K562 (cell line): ENCODE measurements at regions not wholly inside any gene's neighbourhood (a gene's known extent, or its start where the extent isn't known, plus 50 kb on each side); places are given as distances from the start of the nearest gene placed in this dataset.

Experiments used
- ATAC-seq: fragments of 200-7000 bp; cut with Tn5 transposase; 3 replicates; pipeline ENCODE4 v1.9.1; 2020; ENCODE audit warnings: moderate library complexity
- BruUV-seq: library from RNA; stranded (reverse); fragments of 400-500 nt; replicated peaks from 2 replicates; lab custom pipeline; 2021; lab: Mats Ljungman, UMichigan
- CTCF ChIA-PET: fragments of 300-600 bp; formaldehyde crosslinking; extraction: SDS; loops from one replicate; lab custom pipeline; 2021; ENCODE audit warnings: low intra/inter-chr PET ratio; lab: Yijun Ruan, JAX
- POLR2A ChIA-PET: fragments of 300-600, 350-650 bp; sonication (Branson Sonifier 250); formaldehyde crosslinking; extraction: SDS; loops from one replicate; lab custom pipeline; 2021; ENCODE audit warnings: antibody characterized with exemption, inconsistent platforms; lab: Yijun Ruan, JAX
- DNase-seq, 4 experiments: peaks; one replicate each; pipeline versions ENCODE4 v3.0.0 to v3.0.0-alpha.2; 2011 to 2018; ENCODE audit warnings: low spot score in 3 of 4, mixed read lengths in 3 of 4; ENCODE audit errors: extremely low read depth in 1 of 4
- FAIRE-seq: peaks from 2 replicates; lab custom pipeline; 2011; peaks lifted over from hg19 to GRCh38; lab: Jason Lieb, UNC
- H2AFZ ChIP-seq: 2 replicates; pipeline ENCODE4 v1.6.0; 2011; ENCODE audit warnings: low read depth, low read length, control low read depth, inconsistent platforms
- H3K27ac ChIP-seq: fragments of 200-600 bp; 3 replicates; pipeline ENCODE4 v1.8.0; 2011; ENCODE audit warnings: low read depth, mild to moderate bottlenecking, control low read depth, inconsistent platforms, low read length, moderate library complexity, mixed read lengths; ENCODE audit errors: extremely low read depth
- H3K27me3 ChIP-seq, 2 experiments: fragments of 300-600 bp in 1 of 2; 2 replicates in 1 of 2; 3 replicates in 1 of 2; pipeline versions ENCODE4 v1.6.0 to v1.8.0; 2011; ENCODE audit warnings: inconsistent platforms in 2 of 2, low read length in 2 of 2, mild to moderate bottlenecking in 1 of 2, mixed read lengths in 1 of 2, moderate library complexity in 1 of 2; ENCODE audit not compliant: control insufficient read depth in 2 of 2, insufficient read depth in 2 of 2
- H3K36me3 ChIP-seq: fragments of 300-600 bp; 3 replicates; pipeline ENCODE4 v1.8.0; 2011; ENCODE audit warnings: mild to moderate bottlenecking, low read length, inconsistent platforms; ENCODE audit not compliant: control insufficient read depth, insufficient read depth
- H3K4me1 ChIP-seq, 2 experiments: fragments of 200-600 bp in 1 of 2; replicated peaks in 1 of 2; 2 replicates in 1 of 2; 3 replicates in 1 of 2; pipeline versions ENCODE4 v1.5.1 to v1.8.0; 2011; ENCODE audit warnings: inconsistent platforms in 2 of 2, low read length in 2 of 2, mild to moderate bottlenecking in 1 of 2, mixed read lengths in 1 of 2, moderate library complexity in 1 of 2; ENCODE audit not compliant: control insufficient read depth in 2 of 2, insufficient read depth in 2 of 2
- H3K4me2 ChIP-seq: 2 replicates; pipeline ENCODE4 v1.6.1; 2011; ENCODE audit warnings: low read length, control low read depth, inconsistent platforms, mixed read lengths; ENCODE audit not compliant: insufficient read depth
- H3K4me3 ChIP-seq: fragments of 200-600 bp; sonication (generic), shearing (Covaris generic); 2 replicates; pipeline ENCODE4 v1.5.1; 2016; ENCODE audit warnings: control low read depth, inconsistent platforms
- H3K79me2 ChIP-seq: fragments of 200-600 bp; 3 replicates; pipeline ENCODE4 v1.8.0; 2011; ENCODE audit warnings: low read length, inconsistent platforms; ENCODE audit not compliant: control insufficient read depth, insufficient read depth
- H3K9ac ChIP-seq, 2 experiments: 2 replicates each; pipeline versions ENCODE4 v1.6.0 to v1.6.1; 2011; ENCODE audit warnings: low read depth in 2 of 2, low read length in 2 of 2, control low read depth in 1 of 2, inconsistent platforms in 1 of 2, mild to moderate bottlenecking in 1 of 2, mixed read lengths in 1 of 2; ENCODE audit not compliant: insufficient read depth in 1 of 2
- H3K9me1 ChIP-seq: one replicate; pipeline ENCODE4 v1.6.0; 2011; ENCODE audit warnings: inconsistent platforms, mild to moderate bottlenecking, low read length, moderate library complexity; ENCODE audit not compliant: control insufficient read depth, insufficient read depth
- H3K9me3 ChIP-seq: replicated peaks from 2 replicates; pipeline ENCODE4 v1.5.1; 2011; ENCODE audit warnings: low read depth, low read length, inconsistent platforms; ENCODE audit not compliant: control insufficient read depth, insufficient read depth
- H4K20me1 ChIP-seq: replicated peaks from 2 replicates; pipeline ENCODE4 v1.6.1; 2011; ENCODE audit warnings: low read length, inconsistent platforms, mixed read lengths; ENCODE audit not compliant: control insufficient read depth, insufficient read depth
- EZH2 ChIP-seq: IDR thresholded peaks from 2 replicates; pipeline ENCODE4 v1.6.1; 2012; ENCODE audit warnings: low read depth, mild to moderate bottlenecking, inconsistent platforms, low read length, borderline replicate concordance
- FIP1L1 ChIP-seq: fragments of 200-400 bp; formaldehyde crosslinking; IDR thresholded peaks from 2 replicates; pipeline ENCODE4 v1.6.1; 2018; ENCODE audit warnings: mild to moderate bottlenecking, low read depth, low read length; ENCODE audit not compliant: poor library complexity, severe bottlenecking
- FOXJ2 ChIP-seq: fragments of 200-800 bp; sonication (Bioruptor generic); IDR thresholded peaks from 2 replicates; pipeline ENCODE4 v1.6.1; 2016; ENCODE audit warnings: missing genetic modification characterization, missing compliant biosample characterization
- NFE2L1 ChIP-seq: fragments of 450-650 bp; IDR thresholded peaks from 2 replicates; pipeline ENCODE4 v1.6.1; 2016; ENCODE audit warnings: missing genetic modification characterization, low read depth, mild to moderate bottlenecking, missing compliant biosample characterization, moderate library complexity, borderline replicate concordance
- WGBS: fragments of 100-300 bp; shearing (Covaris generic); methylation state at CpG from one replicate; pipeline ENCODE4 v1.1.6; 2016; ENCODE audit warnings: low coverage, mixed read lengths; ENCODE audit not compliant: insufficient coverage; ENCODE audit errors: missing lambda C conversion rate; 5-methylcytosine and 5-hydroxymethylcytosine counted together
- in situ Hi-C: fragments of 300-500 bp; cut with MboI; formaldehyde crosslinking; loops from 4 replicates; pipeline ENCODE4 v1.15.0; 2018; ENCODE audit warnings: inconsistent platforms, mixed read lengths
- intact Hi-C: fragments of 100-400 bp; cut with micrococcal nuclease; formaldehyde crosslinking; loops from 2 replicates; pipeline ENCODE4 v1.14.2; 2022
- TF ChIP-seq, protein P1 (sequence below), 3 experiments: fragments of 200-800 bp in 1 of 3; fragments of 250-450 bp in 1 of 3; fragments of 450-650 bp in 1 of 3; sonication (Bioruptor Pico) in 1 of 3; sonication (Bioruptor generic) in 1 of 3; formaldehyde crosslinking in 1 of 3; IDR thresholded peaks; 2 replicates each; pipeline versions ENCODE4 v1.6.1 to v1.8.0; 2016 to 2022; ENCODE audit warnings: mild to moderate bottlenecking in 2 of 3, missing genetic modification characterization in 2 of 3, missing compliant biosample characterization in 1 of 3, moderate library complexity in 1 of 3

DNA sequence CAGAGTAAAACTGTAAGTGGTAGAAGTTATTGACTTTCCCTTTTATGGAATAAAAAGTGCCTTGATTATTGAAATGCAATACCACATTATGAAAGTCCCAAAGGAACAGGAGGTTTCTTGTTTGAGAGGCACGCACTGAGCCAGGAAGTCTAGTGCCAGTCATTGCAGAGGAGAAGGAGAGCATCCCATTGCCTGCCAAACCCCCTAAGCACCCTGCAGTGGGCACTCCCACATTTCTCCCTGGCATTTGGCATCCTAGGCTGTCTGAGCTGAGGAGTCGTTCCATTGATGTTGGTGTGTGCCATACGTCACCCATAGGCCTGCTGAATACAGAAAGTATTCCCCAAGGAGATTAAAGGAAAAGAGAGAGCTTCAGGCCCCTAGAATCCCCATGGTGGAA, 85.7 kb upstream of the MBNL2 start:
- in situ Hi-C loops (no loop called here), intact Hi-C loops (no loop called here)
- CTCF ChIA-PET = no interaction called here

More for the DNA sequence above, 85.7 kb upstream of the MBNL2 start:
- no peak overlapping the region for H3K27ac ChIP-seq
- BruUV-seq = no TSS peak
- no peaks in the 10 kb centered on the region for H3K36me3 ChIP-seq
- no peak overlapping the region for H3K4me2 ChIP-seq
- no peaks in the 10 kb centered on the region for H3K9me3 ChIP-seq
- FAIRE-seq = no peak
- 65% methylated on average over 3 of the region's 3 CpGs for WGBS
- H2AFZ ChIP-seq = no peak overlapping the region
- H3K9me1 ChIP-seq = no peaks in the 10 kb centered on the region
- H3K27me3 ChIP-seq = no peaks in the 10 kb centered on the region
- ATAC-seq = no peak
- no peak overlapping the region for H3K9ac ChIP-seq
- no peaks in the 10 kb centered on the region for H4K20me1 ChIP-seq
- H3K79me2 ChIP-seq = no peaks in the 10 kb centered on the region
- DNase-seq = no peak
- no peak overlapping the region for H3K4me3 ChIP-seq
- TF ChIP-seq NFE2L1 (tag) (no peak), FIP1L1 (no peak), FOXJ2 (tag) (no peak), EZH2 (no peak)
- TF ChIP-seq, protein P1, sequence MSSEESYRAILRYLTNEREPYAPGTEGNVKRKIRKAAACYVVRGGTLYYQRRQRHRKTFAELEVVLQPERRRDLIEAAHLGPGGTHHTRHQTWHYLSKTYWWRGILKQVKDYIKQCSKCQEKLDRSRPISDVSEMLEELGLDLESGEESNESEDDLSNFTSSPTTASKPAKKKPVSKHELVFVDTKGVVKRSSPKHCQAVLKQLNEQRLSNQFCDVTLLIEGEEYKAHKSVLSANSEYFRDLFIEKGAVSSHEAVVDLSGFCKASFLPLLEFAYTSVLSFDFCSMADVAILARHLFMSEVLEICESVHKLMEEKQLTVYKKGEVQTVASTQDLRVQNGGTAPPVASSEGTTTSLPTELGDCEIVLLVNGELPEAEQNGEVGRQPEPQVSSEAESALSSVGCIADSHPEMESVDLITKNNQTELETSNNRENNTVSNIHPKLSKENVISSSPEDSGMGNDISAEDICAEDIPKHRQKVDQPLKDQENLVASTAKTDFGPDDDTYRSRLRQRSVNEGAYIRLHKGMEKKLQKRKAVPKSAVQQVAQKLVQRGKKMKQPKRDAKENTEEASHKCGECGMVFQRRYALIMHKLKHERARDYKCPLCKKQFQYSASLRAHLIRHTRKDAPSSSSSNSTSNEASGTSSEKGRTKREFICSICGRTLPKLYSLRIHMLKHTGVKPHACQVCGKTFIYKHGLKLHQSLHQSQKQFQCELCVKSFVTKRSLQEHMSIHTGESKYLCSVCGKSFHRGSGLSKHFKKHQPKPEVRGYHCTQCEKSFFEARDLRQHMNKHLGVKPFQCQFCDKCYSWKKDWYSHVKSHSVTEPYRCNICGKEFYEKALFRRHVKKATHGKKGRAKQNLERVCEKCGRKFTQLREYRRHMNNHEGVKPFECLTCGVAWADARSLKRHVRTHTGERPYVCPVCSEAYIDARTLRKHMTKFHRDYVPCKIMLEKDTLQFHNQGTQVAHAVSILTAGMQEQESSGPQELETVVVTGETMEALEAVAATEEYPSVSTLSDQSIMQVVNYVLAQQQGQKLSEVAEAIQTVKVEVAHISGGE (CRISPR knock-in tag; IDR thresholded peaks at IDR 0.05) = no peak
- TF ChIP-seq, all 486 proteins: peak for 0
- POLR2A ChIA-PET = no interaction called here
- peaks cover 0 to 6% of the 10 kb centered on the region in 2 experiments; a peak in 2 of 5 replicates for H3K4me1 ChIP-seq
